ENCODE measurements at regions not wholly inside any gene's neighbourhood (a gene's known extent, or its start where the extent isn't known, plus 50 kb on each side); places are given as distances from the start of the nearest gene placed in this dataset.
A peak's percentile ranks its signal among the peaks of the same experiment; 100 is the strongest.
"Not testable (repeated sequence)": the region's sequence is repeated elsewhere in the genome, so short reads cannot be mapped to it uniquely, and the experiment has no call there.

DNA sequence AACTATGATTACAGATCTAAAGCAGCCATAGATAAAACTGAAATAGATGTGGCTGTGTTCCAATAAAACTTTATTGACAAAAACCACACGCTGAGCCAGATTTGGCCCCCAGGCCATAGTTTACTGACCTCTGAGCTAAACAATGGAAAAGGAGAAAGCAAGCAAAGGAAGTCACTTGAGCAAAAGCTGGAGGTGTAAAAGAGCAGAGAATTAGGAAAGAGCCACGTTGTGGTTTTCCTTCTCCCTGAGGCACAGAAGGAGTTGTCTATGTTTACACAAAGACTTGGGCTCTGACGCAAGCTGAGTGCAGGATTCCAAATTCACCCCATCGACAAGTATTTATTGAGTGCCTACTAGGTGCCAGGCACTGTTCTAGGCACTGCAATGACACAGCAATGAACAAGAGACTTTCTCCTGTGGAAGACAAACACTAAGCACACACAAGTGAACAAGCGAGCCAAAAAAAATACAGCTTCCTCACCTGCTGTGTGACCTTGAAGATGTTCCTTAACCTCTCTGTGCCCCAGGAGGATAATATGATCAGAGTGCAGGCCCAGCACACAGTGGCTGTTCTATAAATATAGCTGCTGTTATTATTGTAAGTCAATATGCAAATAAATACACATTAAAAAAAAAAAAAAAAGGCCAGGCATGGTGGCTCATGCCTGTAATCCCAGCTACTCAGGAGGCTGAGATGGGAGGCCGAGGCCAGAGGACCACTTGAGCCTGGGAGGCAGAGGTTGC lies 75.4 kb upstream of the PTPN1 start:
- FAIRE-seq (no peak), DNase-seq (ENCODE audit: insufficient read length, low spot score) (no peak)

DNA sequence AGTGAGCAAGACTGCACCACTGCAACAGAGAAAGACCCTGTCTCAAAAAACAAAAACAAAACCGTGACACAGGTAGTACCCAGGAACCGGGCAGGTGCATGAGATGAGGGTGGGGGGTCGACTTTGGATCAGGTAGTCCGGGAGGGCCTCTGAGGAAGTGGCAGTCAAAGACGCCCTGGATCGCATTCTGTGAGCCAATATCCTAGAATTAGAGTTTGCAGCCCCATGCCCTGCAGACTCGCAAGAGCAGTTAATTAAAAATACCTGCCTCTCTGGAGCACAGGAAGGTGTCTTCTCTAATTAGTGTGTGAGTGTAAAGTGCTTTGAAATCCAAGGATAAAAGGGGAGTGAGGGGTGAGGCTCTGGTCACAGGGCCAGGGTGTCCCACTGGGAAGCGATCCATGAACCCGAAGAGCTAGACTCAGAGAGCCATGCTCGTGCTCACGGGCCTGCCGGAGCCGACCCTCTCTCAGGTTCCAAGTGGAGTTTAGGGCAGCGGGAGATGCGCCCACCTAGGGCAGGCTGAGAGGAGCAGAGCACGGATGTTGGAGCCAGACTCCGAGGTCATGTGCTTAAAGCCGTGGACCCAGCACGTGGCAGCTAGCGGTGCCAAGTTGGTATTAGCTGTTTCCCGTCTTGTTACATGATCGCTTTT lies 74.7 kb upstream of the PTPN1 start:
- FAIRE-seq (no peak), DNase-seq (ENCODE audit: insufficient read length, low spot score) (no peak)

DNA sequence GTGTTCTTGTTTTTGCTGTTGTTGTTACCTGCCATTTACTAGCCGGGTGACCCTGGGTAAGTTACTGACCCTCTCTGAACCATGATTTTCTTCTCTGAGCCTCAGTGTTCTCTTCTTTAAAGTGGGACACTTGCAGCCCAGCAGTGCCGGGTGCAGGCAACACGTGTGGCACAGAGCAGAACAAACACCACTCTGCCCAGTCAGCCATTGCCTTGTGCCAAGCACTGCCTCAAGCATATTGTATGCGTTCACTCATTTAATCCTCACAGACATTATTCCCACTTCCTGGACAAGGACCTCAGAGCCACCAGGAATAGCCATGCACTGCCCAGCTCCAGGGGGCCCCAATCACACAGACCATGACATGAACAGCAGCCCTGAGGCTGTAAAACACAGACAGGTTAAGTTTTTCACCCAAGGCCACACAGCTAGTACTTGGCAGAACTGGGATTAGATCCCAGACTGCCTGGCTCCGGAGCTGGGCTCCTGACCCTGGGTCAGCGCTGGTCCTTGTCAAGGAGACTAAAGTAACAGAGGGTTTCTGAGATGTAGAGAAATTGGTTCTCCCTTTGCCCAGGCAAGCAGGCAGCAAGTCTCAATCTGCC lies 74.0 kb upstream of the PTPN1 start:
- no peak for FAIRE-seq
- no peak for DNase-seq (ENCODE audit: insufficient read length, low spot score)

DNA sequence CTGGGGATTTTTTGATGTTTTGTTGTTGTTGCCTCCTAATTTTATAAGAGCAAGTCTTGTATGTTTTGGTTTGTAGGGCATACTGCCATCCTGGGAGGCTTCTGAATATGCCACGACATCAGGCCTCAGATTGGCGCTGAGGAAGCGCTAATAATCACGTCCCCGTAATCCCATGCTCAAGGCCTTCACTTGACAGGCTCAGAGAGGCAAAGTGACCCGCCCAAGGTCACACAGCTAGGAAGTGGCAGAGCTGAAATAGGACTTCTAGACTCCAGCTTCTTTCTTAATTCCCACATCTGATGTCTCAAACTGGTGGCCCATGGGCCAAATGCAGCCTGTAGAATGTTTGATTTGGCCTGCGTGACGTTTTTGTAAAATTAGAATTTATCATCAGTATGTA lies 73.5 kb upstream of the PTPN1 start:
- FAIRE-seq (no peak), DNase-seq (ENCODE audit: insufficient read length, low spot score) (no peak)

DNA sequence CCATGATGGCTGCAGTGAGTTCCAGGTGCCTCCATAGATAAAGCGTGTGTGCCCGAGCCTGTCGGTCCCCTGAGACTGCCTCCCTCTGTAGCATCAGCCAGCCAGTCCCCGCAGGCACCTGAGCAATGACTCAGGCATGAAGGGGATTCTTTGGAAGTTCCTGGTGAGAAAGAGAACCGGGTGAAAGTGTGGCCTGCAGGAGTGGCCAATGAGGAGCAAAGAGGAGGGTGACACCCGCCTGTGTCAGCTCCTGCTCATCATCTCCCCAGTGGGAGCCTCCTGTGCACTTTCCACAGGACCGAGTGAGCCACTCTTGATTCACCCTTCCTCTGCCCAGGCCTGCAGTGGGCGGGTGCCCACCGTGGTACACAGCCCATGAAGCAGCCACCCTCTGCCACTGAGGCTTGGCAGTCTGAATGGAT lies 71.2 kb upstream of the PTPN1 start:
- FAIRE-seq (no peak), DNase-seq (ENCODE audit: insufficient read length, low spot score) (no peak)

DNA sequence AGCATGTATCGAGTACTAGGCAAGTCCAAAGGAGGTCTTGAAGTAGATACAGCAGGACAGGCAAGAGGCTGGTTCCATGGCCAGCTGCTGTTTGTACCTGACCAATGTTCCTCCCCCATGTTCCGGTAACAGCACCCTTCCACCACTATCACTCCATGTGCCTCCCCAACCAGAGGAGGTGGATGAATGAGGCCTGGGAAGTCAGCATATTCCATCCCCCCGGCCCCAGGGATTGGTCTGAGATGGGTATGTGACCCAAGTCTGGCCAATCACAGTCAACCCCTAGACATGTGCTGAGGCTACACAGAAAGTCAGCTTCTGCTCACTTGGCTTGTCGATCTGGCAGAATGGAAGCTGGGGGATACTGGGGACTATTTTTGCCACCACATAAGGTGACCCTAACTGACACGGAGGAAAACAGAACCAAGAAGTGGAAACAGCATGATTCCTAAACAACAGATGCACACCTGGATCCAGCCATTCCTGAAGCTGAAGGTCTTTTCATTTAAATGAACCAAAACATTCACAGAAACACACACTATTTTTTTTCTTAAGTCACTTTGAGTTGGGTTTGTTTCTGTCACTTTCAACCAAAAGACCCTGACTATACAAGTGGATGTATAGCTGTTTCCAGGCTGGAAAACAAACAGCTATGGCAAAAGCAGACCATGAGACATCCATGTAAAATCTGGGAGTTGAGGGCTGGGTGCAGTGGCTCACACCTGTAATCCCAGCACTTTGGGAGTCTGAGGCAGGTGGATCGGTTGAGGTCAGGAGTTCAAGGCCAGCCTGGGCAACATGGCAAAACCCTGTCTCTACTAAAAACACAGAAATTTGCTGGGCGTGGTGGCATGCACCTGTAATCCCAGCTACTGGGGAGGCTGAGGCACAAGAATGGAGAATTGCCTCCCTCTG lies 70.4 kb upstream of the PTPN1 start:
- no peak for FAIRE-seq
- DNase-seq (ENCODE audit: insufficient read length, low spot score), result no peak

DNA sequence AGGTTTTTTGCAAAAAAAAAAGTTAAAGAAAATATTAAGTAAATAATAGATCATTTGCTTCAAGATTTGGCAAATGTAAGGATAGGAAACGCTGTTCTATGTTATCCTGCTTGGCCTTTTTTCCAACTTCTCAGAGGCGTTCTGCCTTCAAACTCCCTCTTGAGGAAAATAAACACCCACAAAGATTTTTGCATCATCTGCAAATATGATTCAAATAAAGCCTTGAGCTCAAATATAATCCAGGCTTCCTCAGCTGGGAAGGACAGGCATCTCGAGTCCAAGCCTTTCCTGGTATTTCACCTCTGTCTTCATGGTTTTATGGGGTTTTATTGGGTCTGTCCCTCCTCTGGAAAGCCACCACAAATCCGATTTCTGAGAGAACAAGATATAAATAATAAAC lies 67.7 kb upstream of the PTPN1 start:
- no peak for DNase-seq (ENCODE audit: insufficient read length, low spot score)
- no peak for FAIRE-seq

DNA sequence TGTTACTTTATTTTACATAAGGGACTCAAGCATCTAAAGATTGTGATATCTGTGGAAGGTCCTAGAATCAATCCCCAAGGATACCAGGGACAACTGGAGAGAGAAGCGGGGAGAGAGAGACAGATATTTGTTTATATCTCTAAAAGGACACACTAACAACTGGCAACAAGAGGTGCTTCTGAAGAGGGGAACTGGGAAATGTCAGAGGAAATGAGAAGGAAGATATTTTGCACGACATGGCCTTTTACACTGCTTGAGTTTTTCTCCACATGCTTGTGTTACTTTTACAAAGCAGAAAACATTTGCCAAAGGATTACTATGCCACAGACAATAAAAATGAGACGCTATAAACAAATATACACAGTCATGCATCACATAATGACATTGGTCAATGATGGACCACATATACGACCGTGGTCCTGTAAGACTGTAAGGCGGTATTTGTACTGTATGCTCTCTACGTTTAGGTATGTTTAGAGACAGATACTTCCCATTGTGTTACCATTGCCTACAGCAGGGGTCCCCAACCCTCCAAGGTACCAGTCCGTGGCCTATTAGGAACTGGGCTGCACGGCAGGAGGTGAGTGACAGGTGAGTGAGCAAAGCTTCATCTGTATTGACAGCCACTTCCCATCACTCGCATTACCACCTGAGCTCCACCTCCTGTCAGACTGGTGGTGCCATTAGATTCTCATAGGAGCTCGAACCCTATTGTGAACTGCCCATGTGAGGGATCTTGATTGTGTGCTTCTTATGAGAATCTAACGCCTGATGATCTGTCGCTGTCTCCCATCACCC lies 64.6 kb upstream of the PTPN1 start:
- FAIRE-seq (no peak), DNase-seq (ENCODE audit: insufficient read length, low spot score) (no peak)

DNA sequence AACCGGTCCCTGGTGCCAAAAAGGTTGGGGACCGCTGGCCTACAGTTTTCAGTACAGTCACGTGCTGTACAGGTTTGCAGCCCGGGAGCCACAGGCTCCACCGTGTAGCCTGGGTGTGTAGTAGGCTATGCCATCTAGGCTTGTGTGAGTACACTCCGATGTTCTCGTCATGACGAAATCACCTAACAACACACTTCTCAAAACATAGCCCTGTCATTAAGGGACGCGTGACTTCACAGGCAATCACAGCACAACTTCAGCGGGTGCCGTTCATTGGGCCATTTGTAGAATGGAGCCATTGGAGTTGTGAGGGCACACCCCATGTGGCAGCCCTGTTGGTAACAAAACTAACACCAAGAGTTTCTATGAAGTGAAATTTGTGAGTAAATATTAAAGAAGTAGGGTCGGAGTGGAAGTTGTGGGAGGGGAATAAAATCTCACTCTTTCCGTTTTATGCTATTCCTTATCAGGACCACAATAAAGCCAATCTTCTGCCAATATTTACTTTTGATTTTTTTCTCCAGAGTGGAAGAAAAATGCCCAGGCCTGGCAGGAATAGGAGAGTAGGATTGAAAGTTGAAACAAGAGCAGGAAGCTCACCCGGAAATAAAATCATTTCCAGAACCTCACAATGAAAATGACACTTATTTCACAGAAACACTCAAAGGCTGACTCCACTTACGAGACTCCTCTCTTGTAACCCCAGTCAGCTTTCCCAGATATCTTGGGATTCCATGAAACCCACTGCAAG lies 63.7 kb upstream of the PTPN1 start:
- FAIRE-seq, result no peak
- DNase-seq (ENCODE audit: insufficient read length, low spot score), result no peak

DNA sequence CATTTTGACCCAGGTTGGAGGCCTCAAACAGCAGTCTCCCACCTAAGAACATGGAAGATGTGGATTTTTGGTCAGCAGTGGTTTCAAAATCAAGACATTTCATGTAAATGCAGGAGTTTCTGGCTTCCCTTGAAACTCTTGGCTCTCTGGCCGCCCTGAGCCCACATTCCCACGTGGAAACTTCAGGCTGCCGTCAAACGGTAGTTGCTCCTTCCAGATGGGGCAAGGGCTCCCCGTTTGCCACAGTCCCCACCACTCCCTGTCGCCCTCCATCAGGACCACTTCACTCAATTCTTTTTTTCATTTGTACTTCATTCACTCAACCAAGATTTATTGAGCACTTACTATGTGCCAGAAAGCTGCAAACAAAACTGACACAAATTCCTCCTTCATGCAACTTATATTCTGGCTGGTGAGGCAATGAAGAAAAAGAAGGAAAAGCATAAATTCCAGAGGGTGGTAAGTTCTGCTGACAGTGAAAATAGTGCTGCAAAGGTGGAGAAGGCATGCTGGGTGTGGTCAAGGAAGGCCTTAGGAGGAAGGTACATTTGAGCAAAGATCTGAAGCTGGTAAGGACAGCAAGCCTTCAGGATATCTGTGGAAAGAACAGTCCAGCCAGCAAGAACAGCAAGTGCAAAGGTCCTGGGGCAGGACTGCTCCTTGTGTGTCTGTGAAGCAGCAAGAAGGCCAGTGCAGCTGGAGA lies 62.9 kb upstream of the PTPN1 start:
- FAIRE-seq (no peak), DNase-seq (ENCODE audit: insufficient read length, low spot score) (no peak)

DNA sequence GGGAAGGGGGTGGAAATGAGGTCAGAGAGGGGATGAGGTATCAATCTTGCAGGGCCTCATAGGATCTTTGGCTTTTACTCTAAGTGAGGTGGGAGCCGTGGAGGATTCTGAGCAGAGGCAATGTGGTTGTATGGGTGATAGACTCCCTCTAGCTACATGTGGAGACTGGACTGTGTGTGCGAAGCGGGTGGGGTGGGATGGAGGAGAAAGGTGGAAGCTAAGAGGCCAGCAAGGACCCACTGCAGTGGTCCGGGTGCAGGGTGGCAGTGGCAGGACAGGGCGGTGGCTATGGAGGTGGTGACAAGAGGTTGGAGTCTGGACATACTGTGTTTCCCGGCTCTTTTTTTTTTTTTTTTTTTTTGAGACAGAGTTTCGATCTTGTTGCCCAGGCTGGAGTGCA lies 62.4 kb upstream of the PTPN1 start:
- FAIRE-seq (no peak), DNase-seq (ENCODE audit: insufficient read length, low spot score) (no peak)

DNA sequence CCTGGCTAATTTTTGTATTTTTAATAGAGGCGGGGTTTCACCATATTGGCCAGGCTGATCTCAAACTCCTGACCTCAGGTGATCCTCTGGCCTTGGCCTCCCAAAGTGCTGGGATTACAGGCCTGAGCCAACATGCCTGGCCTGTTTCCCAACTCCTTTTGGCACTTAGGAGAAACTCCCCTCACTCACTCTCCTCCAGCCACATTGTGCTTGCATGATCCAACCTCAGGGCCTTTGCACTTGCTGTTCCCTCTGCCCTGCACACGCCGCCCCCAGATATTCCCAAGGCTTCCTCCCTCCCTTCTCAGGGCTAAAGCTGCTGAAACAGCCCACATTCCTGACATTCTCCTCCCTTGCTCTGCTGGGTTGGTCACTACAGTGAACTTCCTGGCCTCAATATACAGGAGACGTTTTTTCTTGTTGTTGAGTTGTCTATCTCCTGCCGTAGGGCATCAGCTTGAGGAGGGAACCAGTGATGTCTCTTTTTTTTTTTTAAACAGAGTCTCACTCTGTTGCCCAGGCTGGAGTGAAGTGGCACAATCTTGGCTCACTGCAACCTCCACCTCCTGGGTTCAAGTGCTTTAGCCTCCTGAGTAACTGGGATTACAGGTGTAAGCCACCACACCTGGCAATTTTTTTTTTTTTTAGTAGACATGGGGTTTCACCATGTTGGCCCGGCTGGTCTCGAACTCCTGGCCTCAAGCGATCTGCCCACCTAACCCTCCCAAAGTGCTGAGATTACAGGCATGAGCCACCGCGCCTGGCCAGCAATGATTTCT lies 61.4 kb upstream of the PTPN1 start:
- DNase-seq (ENCODE audit: insufficient read length, low spot score), result not testable (repeated sequence)

DNA sequence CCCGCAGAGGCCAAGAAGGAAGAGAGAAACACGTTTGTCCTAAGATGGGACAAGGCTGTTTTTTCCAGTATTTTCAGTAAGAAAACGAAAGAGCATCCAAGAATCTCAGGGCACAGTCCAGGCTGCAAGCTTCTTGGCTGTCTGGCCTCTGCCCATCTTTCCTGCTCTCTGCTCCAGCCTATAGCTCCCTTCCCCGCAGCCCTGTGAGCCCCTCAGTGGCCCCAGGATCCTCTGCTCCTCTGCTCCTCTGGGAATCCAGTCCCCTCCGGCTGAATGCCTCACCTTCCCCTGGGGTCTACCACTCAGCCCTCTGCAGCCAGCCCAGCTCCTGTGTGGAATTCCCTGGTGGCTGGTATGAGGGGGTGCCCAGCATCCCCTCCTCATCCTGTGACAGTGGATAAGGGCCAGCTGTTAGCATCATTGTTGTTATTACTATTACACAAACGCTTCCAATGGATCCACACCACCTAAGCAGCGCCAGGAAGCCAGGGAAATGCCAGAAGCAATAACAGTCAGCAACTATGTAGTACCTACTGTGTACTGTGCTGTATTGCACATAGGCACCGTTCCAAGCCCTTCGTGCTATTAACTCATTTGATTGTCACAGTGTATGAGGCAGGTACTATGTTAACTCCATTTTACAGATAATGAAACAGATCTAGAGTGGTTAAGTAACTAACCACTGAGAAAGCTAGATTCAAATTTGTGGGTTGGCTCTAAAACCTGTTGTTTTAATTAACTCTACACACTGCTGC lies 60.3 kb upstream of the PTPN1 start:
- FAIRE-seq, result peak; percentile 66

More for the DNA sequence above, 61.4 kb upstream of the PTPN1 start:
- not testable (repeated sequence) for FAIRE-seq

DNA sequence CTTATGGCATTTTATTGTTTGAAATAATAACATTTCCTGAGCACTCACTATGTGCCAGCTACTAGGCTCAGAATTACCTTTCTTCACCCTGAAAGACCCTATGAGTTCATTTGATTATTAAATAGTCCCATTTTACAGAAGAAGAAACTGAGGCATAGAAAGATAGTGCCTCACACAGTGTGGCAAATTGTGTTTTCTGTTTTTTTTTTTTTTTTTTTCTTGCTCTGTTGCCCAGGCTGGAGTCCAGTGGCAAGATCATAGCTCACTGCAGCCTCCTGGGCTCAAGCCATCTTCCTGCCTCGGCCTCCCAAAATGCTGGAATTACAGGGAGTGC lies 59.7 kb upstream of the PTPN1 start:
- FAIRE-seq (no peak), DNase-seq (ENCODE audit: insufficient read length, low spot score) (no peak)

More for the DNA sequence above, 60.3 kb upstream of the PTPN1 start:
- no peak for DNase-seq (ENCODE audit: insufficient read length, low spot score)

DNA sequence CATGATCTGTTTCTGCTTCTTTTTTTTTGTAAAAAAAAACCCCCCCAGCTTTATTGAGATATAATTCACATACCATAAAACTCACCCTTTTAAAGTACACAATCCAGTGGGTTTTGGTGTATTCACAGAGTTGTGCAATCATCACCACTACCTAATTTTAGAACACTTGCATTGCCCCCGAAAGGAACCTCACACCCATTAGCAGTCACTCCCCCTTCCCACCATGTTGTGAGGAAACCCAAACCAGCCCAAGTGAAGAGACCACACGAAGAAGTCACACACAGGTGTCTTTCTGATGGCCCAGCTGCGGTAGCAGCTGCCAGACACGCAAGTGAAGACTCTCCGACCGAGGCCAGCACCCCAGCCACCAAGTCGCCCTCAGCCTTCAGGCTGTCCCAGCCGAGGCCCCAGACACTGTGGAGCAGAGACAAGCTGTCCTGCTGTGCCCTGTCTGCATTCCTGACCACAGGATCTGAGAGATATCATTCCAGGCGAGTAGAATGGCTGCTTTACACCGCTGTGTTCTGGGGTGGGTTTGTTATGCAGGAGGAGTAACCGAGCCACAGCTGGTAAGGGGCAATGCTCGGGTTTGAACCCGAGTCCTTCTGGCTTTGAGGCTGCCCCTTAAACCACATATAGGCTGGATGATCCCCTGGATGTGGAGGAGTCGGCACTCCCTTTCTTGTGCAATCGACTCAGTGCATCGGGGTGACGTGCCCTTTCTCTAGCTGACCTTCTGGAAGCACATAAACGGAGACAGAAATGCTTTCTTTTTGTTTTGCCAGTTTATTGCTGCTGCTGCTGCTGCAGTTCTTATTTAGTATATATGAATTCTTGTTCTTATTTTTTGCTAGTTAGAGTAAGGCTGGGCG lies 59.1 kb upstream of the PTPN1 start:
- DNase-seq (ENCODE audit: insufficient read length, low spot score) (peak; percentile 62), FAIRE-seq (peak; percentile 84)

DNA sequence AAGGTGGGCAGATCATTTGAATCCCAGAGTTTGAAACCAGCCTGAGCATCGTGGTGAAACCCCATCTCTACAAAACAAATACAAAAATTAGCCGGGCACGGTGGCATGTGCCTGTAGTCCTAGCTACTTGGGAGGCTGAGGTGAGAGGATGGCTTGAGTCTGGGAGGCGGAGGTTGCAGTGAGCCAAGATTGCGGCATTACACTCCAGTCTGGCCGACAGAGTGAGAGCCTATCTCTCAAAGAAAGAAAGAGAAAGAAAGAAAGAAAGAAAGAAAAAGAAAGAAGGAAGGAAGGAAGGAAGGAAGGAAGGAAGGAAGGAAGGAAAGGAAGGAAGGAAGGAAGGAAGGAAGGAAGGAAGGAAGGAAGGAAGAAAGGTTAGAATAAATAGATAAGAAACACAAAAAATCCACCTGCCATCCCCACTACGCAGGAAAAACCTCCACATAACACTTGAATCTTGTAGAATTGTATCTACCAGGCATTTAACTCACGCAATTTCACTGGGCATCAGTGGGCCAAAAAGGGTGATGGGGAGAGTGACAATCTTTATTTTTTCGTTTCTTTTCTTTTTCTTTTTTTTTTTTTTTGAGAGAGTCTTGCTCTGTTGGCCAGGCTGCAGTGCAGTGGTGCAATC lies 58.3 kb upstream of the PTPN1 start:
- DNase-seq (ENCODE audit: insufficient read length, low spot score); FAIRE-seq: not testable (repeated sequence)

Measured in GM19239 (cell line).